ENCODE measurements at regions not wholly inside any gene's neighbourhood (a gene's known extent, or its start where the extent isn't known, plus 50 kb on each side); places are given as distances from the start of the nearest gene placed in this dataset.

DNA sequence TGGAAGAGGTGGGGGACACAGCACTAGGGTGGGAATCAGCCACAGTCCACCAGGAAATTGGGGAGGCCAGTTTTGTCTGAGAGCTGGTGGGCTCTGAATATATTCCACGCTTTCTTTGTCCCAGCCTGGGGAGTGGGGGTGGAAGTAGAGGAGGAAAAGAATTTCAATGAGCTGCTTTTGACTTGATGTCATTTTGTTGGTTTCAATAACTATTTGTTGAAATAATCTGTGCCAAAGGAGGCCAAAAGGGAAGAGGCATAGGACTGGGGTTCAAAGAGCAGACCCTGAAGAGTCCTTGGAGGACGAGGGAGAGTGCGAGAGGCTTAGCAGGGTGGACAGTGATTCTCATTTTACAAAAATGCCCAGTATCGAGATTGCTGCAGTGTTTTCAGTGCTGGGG is 262.3 kb downstream of the SHQ1 start:
- no peak overlapping the region for H3K27ac ChIP-seq (ENCODE audit: poor library complexity, severe bottlenecking)
- TF ChIP-seq, protein P1, sequence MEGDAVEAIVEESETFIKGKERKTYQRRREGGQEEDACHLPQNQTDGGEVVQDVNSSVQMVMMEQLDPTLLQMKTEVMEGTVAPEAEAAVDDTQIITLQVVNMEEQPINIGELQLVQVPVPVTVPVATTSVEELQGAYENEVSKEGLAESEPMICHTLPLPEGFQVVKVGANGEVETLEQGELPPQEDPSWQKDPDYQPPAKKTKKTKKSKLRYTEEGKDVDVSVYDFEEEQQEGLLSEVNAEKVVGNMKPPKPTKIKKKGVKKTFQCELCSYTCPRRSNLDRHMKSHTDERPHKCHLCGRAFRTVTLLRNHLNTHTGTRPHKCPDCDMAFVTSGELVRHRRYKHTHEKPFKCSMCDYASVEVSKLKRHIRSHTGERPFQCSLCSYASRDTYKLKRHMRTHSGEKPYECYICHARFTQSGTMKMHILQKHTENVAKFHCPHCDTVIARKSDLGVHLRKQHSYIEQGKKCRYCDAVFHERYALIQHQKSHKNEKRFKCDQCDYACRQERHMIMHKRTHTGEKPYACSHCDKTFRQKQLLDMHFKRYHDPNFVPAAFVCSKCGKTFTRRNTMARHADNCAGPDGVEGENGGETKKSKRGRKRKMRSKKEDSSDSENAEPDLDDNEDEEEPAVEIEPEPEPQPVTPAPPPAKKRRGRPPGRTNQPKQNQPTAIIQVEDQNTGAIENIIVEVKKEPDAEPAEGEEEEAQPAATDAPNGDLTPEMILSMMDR (IDR thresholded peaks at IDR 0.05; ENCODE audit: poor library complexity, severe bottlenecking), result no peak
- no peak for DNase-seq (ENCODE audit: low spot score)
- no peak for ATAC-seq (ENCODE audit: low read depth)
- H3K27me3 ChIP-seq (ENCODE audit: insufficient read depth, poor library complexity, severe bottlenecking), result no peaks in the 10 kb centered on the region
- H3K9me3 ChIP-seq (ENCODE audit: severe bottlenecking), result no peaks in the 10 kb centered on the region
- H3K4me1 ChIP-seq (ENCODE audit: insufficient read depth, poor library complexity, severe bottlenecking), result no peaks in the 10 kb centered on the region
- no peak overlapping the region for H3K4me3 ChIP-seq (ENCODE audit: severe bottlenecking)
- no peaks in the 10 kb centered on the region for H3K36me3 ChIP-seq (ENCODE audit: low read depth)

DNA sequence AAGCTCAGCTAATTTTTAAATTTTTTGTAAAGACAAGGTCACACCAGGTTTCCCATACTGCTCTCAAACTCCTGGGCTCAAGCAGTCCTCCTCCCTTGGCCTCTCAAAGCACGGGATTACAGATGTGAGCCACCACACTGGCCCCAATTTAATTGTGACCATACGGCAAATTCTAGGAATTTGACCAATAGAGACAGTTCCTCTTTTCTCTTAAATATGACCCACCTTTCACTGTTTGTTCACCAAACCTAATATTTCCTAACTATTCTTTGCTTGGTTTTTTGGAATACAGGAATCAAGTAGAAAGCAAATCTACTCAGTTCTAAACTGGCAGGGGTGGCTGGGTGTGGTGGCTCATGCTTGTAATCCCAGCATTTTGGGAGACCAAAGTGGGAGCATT is 264.0 kb downstream of the SHQ1 start:
- TF ChIP-seq, protein P1 (IDR thresholded peaks at IDR 0.05; ENCODE audit: poor library complexity, severe bottlenecking), result no peak
- H3K36me3 ChIP-seq (ENCODE audit: low read depth), result no peaks in the 10 kb centered on the region
- H3K4me1 ChIP-seq (ENCODE audit: insufficient read depth, poor library complexity, severe bottlenecking), result no peaks in the 10 kb centered on the region
- DNase-seq (ENCODE audit: low spot score) (no peak), ATAC-seq (ENCODE audit: low read depth) (no peak)
- H3K27me3 ChIP-seq (ENCODE audit: insufficient read depth, poor library complexity, severe bottlenecking), result no peaks in the 10 kb centered on the region
- no peak overlapping the region for H3K27ac ChIP-seq (ENCODE audit: poor library complexity, severe bottlenecking)
- H3K9me3 ChIP-seq (ENCODE audit: severe bottlenecking), result no peaks in the 10 kb centered on the region
- no peak overlapping the region for H3K4me3 ChIP-seq (ENCODE audit: severe bottlenecking)

DNA sequence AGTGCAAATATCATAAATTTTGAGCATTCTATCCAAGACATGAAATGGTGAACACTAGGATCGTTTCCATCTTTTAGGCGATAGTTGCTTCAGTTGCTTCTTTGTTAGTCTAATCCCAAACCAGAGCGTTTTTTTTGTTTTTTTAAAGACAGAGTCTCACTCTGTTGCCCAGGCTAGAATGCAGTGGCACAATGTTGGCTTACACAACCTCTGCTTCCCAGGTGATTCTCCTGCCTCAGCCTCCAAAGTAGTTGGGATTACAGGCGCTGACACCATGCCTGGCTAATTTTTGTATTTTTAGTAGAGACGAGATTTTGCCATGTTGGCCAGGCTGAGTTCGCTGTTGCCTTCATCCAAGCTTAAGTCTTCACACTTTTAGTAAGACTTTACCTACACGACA is 265.3 kb downstream of the SHQ1 start:
- H3K4me3 ChIP-seq (ENCODE audit: severe bottlenecking), result no peak overlapping the region
- no peaks in the 10 kb centered on the region for H3K27me3 ChIP-seq (ENCODE audit: insufficient read depth, poor library complexity, severe bottlenecking)
- DNase-seq (ENCODE audit: low spot score), result no peak
- TF ChIP-seq, protein P1 (IDR thresholded peaks at IDR 0.05; ENCODE audit: poor library complexity, severe bottlenecking), result no peak
- H3K9me3 ChIP-seq (ENCODE audit: severe bottlenecking), result no peaks in the 10 kb centered on the region
- no peaks in the 10 kb centered on the region for H3K4me1 ChIP-seq (ENCODE audit: insufficient read depth, poor library complexity, severe bottlenecking)
- H3K27ac ChIP-seq (ENCODE audit: poor library complexity, severe bottlenecking), result no peak overlapping the region
- H3K36me3 ChIP-seq (ENCODE audit: low read depth), result no peaks in the 10 kb centered on the region
- no peak for ATAC-seq (ENCODE audit: low read depth)

DNA sequence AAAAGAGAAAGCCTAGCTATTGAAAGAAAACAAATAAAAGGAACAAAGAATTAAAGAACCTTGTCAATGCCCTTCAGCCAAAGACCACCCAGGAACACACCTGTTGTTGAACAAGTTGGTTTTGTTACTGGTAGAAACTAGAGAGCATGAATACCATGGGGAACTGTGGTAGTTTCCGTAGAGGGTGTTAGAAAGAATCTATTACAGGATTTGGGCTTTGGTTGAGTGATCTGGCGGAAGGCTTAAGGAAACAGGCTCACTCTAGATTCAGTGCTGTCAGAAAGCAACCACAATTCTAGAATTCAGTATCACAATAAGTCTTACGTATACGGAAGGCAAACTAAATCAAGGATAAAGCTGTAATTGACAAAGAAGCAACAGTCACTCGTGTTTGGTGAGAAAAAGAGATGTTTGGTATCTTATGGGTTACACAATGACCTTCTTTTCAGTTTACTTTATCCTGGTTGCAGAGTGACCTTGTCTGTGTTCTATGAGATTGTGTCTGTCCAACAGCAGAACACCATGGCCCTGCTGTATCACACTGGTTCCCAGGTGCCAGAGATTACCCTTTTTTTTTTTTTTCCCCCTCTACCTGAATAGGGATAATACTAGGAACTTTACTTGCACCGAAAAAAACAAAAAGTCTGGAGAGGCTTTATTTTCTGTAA is 265.9 kb downstream of the SHQ1 start:
- Histone ChIP-seq H3K36me3 (ENCODE audit: low read depth) (no peaks in the 10 kb centered on the region), H3K27ac (ENCODE audit: poor library complexity, severe bottlenecking) (no peak overlapping the region), H3K27me3 (ENCODE audit: insufficient read depth, poor library complexity, severe bottlenecking) (no peaks in the 10 kb centered on the region), H3K4me1 (ENCODE audit: insufficient read depth, poor library complexity, severe bottlenecking) (no peaks in the 10 kb centered on the region), H3K9me3 (ENCODE audit: severe bottlenecking) (no peaks in the 10 kb centered on the region), H3K4me3 (ENCODE audit: severe bottlenecking) (no peak overlapping the region)
- TF ChIP-seq, protein P1 (IDR thresholded peaks at IDR 0.05; ENCODE audit: poor library complexity, severe bottlenecking), result no peak
- ATAC-seq (ENCODE audit: low read depth) (no peak), DNase-seq (ENCODE audit: low spot score) (no peak)

DNA sequence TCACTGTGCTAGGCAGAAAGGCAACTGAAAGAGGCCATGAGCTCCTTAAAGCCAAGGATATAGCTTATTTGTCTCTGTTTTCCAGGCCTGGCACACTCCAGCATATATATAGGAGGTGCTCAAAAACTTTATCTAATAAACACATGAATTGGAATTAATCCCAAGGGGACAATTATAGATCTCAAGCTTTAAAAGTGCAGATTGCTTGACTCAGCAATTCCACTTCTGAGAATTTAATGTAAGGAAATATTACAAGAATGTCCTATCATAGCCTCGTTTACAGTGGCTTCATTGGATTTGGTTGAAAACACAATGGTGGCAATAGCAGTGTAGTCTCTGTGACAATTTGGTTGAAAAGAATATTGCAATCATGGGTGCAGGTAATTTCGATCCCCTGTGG is 267.3 kb downstream of the SHQ1 start:
- H3K27me3 ChIP-seq (ENCODE audit: insufficient read depth, poor library complexity, severe bottlenecking), result no peaks in the 10 kb centered on the region
- DNase-seq (ENCODE audit: low spot score), result no peak
- no peaks in the 10 kb centered on the region for H3K9me3 ChIP-seq (ENCODE audit: severe bottlenecking)
- H3K27ac ChIP-seq (ENCODE audit: poor library complexity, severe bottlenecking), result no peak overlapping the region
- H3K36me3 ChIP-seq (ENCODE audit: low read depth), result no peaks in the 10 kb centered on the region
- H3K4me3 ChIP-seq (ENCODE audit: severe bottlenecking), result no peak overlapping the region
- no peaks in the 10 kb centered on the region for H3K4me1 ChIP-seq (ENCODE audit: insufficient read depth, poor library complexity, severe bottlenecking)
- TF ChIP-seq, protein P1 (IDR thresholded peaks at IDR 0.05; ENCODE audit: poor library complexity, severe bottlenecking), result no peak
- ATAC-seq (ENCODE audit: low read depth), result no peak
